AG09319 (cell line): ENCODE measurements at regions not wholly inside any gene's neighbourhood (a gene's known extent, or its start where the extent isn't known, plus 50 kb on each side); places are given as distances from the start of the nearest gene placed in this dataset.

ENCODE experiments used
- DNase-seq: peaks from one replicate; pipeline ENCODE4 v3.0.0-alpha.2; 2010; ENCODE audit warnings: low read depth; ENCODE audit errors: extremely low read depth
- CTCF ChIP-seq: IDR thresholded peaks from 2 replicates; pipeline ENCODE4 v1.5.1; 2011; ENCODE audit warnings: low read depth, mild to moderate bottlenecking, inconsistent platforms, low read length, moderate library complexity

- DNase-seq = no peak
- no peak for TF ChIP-seq CTCF
Observed at GRCh38 chr12:20262119-20262518, 106.2 kb upstream of the PDE3A start.

GRCh38 chr12:20264026-20264425, 104.3 kb upstream of the PDE3A start:
- DNase-seq = no peak

GRCh38 chr12:20264608-20265114, 103.7 kb upstream of the PDE3A start:
- TF ChIP-seq CTCF = no peak
- no peak for DNase-seq

More at GRCh38 chr12:20264026-20264425, 104.3 kb upstream of the PDE3A start:
- TF ChIP-seq CTCF = no peak

GRCh38 chr12:20268121-20268732, 100.1 kb upstream of the PDE3A start:
- DNase-seq = no peak
- TF ChIP-seq CTCF = no peak

GRCh38 chr12:20268771-20269170, 99.6 kb upstream of the PDE3A start:
- no peak for TF ChIP-seq CTCF
- no peak for DNase-seq

- no peak for DNase-seq
Observed at GRCh38 chr12:20269337-20270067, 98.8 kb upstream of the PDE3A start.

More at GRCh38 chr12:20269337-20270067, 98.8 kb upstream of the PDE3A start:
- TF ChIP-seq CTCF = no peak
